ENCODE measurements at regions not wholly inside any gene's neighbourhood (a gene's known extent, or its start where the extent isn't known, plus 50 kb on each side); places are given as distances from the start of the nearest gene placed in this dataset.

DNA sequence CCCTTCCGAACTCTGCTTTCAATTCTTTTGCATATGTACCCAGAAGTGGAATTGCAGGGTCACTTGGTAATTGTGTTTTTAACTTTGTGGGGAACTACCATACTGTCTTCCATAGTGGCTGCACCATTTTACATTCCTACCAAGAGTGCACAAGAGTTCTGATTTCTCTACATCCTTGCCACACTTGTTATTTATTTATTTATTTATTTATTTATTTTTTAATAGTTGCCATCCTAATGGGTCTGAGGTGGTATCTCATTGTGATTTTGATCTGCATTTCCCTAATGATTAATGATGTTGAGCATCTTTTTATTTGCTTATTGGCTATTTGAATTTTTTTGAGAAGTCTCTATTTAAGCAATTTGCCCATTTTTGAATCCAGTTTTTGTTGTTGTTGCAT is 422.4 kb downstream of the PTPRU start:
- TF ChIP-seq, protein P1, sequence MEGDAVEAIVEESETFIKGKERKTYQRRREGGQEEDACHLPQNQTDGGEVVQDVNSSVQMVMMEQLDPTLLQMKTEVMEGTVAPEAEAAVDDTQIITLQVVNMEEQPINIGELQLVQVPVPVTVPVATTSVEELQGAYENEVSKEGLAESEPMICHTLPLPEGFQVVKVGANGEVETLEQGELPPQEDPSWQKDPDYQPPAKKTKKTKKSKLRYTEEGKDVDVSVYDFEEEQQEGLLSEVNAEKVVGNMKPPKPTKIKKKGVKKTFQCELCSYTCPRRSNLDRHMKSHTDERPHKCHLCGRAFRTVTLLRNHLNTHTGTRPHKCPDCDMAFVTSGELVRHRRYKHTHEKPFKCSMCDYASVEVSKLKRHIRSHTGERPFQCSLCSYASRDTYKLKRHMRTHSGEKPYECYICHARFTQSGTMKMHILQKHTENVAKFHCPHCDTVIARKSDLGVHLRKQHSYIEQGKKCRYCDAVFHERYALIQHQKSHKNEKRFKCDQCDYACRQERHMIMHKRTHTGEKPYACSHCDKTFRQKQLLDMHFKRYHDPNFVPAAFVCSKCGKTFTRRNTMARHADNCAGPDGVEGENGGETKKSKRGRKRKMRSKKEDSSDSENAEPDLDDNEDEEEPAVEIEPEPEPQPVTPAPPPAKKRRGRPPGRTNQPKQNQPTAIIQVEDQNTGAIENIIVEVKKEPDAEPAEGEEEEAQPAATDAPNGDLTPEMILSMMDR (conservative IDR thresholded peaks at IDR 0.05; ENCODE audit: low read length) = no peak
- no peak for TF ChIP-seq EZH2phosphoT487 (IDR thresholded peaks at IDR 0.05; ENCODE audit: borderline replicate concordance)
